Psoas muscle (tissue), 7 donors: ENCODE measurements at regions not wholly inside any gene's neighbourhood (a gene's known extent, or its start where the extent isn't known, plus 50 kb on each side); places are given as distances from the start of the nearest gene placed in this dataset.

Source experiments
- ATAC-seq, 4 donors: fragments of 200-7000 bp; cut with Tn5 transposase; one replicate each; pipeline ENCODE4 v1.9.1; 2020; ENCODE audit warnings: moderate library complexity in 3 of 4, mild to moderate bottlenecking in 2 of 4
- DNase-seq, 2 donors: peaks; one replicate each; pipeline ENCODE4 v3.0.0-alpha.2; 2020
- H3K27ac ChIP-seq: fragments of 200-600 bp; one replicate; pipeline ENCODE4 v1.8.0; 2022
- H3K27me3 ChIP-seq, 3 donors: fragments of 200-600 bp in 1 of 3; one replicate each; pipeline versions ENCODE4 v1.6.1 to v1.8.0; 2013 to 2022; ENCODE audit warnings: low read length in 2 of 3, mild to moderate bottlenecking in 2 of 3, moderate library complexity in 1 of 3; ENCODE audit not compliant: insufficient read depth in 3 of 3
- H3K36me3 ChIP-seq, 2 donors: fragments of 200-600 bp in 1 of 2; one replicate each; pipeline versions ENCODE4 v1.6.1 to v1.8.0; 2013 to 2022; ENCODE audit warnings: low read depth in 1 of 2, mild to moderate bottlenecking in 1 of 2, moderate library complexity in 1 of 2; ENCODE audit not compliant: insufficient read depth in 1 of 2
- H3K4me1 ChIP-seq: fragments of 200-600 bp; one replicate; pipeline ENCODE4 v1.8.0; 2022
- H3K4me3 ChIP-seq: fragments of 200-600 bp; one replicate; pipeline ENCODE4 v1.8.0; 2022; ENCODE audit warnings: mild to moderate bottlenecking
- H3K9me3 ChIP-seq: fragments of 200-600 bp; one replicate; pipeline ENCODE4 v1.8.0; 2022
- CTCF ChIP-seq: fragments of 200-600 bp; IDR thresholded peaks from one replicate; pipeline ENCODE4 v1.8.0; 2022; ENCODE audit warnings: antibody characterized with exemption
- WGBS, 3 donors: extraction: QIAGEN DNeasy Blood & Tissue Kit; methylation state at CpG; one replicate each; pipeline versions ENCODE4 v1.1.6 to v1.1.7; 2013; 5-methylcytosine and 5-hydroxymethylcytosine counted together
- intact Hi-C, 2 donors: fragments of 100-400 bp; cut with DNase I; formaldehyde crosslinking; loops; one replicate each; pipeline versions ENCODE4 v1.11.0 to v1.14.2; 2022
- donor health status: healthy with polysubstance abuse.
- donor health status: DM: no; HTN: no; CAD: no; lungs with moderate emphysema.
- donor health status: Bipolar disorder and iron deficiency.
- donor health status: healthy.
- donor health status: DM: yes; HTN: yes; CAD: no.
- donor health status: DM: no; HTN: no; CAD: no.
- donor health status: DM: yes; HTN: yes; CAD: no.

GRCh38 chr11:15867871-15868270 lies 488.5 kb downstream of the SOX6 start:
- H3K4me3 ChIP-seq, result no peak overlapping the region
- intact Hi-C loops, result no loop called here
- H3K27me3 ChIP-seq, result no peaks in the 10 kb centered on the region
- H3K27ac ChIP-seq, result no peak overlapping the region
- no peaks in the 10 kb centered on the region for H3K36me3 ChIP-seq
- no peak for TF ChIP-seq CTCF
- no peaks in the 10 kb centered on the region for H3K9me3 ChIP-seq
- DNase-seq (no peak), ATAC-seq (no peak)
- peaks cover 5% of the 10 kb centered on the region for H3K4me1 ChIP-seq

- no peak overlapping the region for H3K4me3 ChIP-seq
- no peak for ATAC-seq
- no peak for TF ChIP-seq CTCF
- intact Hi-C loops, result no loop called here
- H3K27ac ChIP-seq, result no peak overlapping the region
- DNase-seq, result no peak
- no peaks in the 10 kb centered on the region for H3K27me3 ChIP-seq
- no peaks in the 10 kb centered on the region for H3K9me3 ChIP-seq
- H3K36me3 ChIP-seq, result no peaks in the 10 kb centered on the region
- 74 to 77% (median 74%) methylated on average over 4 of the region's 4 CpGs for WGBS, 3 donors
- no peaks in the 10 kb centered on the region for H3K4me1 ChIP-seq
Observed at GRCh38 chr11:15870911-15871310, 485.4 kb downstream of the SOX6 start.

DNA sequence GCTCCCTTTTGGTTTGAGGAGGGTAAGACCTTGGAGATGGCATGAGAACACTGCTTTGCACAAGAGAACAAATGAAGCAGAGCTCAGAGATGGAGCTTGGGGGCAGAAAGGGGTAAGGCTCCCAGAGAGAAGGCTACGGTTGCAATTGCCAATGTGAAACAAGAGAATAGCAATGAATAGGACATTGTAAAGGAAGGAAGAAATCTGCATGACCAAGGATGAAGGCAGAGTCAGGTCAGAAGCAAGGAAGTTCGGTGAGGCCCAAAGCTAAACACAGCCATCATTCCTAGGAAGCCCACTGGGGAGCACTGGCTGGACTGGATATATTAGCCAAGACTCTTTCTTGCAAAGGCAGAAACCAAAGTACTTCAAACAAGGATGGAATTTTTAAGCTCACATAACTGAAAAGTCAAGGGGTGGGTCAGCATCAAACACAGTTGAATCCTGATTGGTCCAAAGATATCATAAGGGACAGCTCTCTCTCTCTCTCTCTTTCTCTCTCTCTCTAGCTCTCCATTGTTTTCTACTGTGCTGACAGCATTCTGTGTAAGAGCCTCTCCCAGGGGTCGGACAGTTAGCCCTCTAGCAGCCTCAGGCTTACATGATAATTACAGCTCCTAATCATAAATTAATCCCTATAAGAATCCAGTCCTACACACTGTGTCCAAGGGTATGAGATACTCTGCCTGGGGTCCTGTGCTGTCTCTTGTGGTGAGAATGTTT lies 484.3 kb downstream of the SOX6 start:
- ATAC-seq, result no peak

GRCh38 chr11:15873501-15873900 lies 482.8 kb downstream of the SOX6 start:
- TF ChIP-seq CTCF, result no peak
- no peak overlapping the region for H3K4me3 ChIP-seq
- ATAC-seq, result no peak

More for the DNA sequence above, 484.3 kb downstream of the SOX6 start:
- no peak for TF ChIP-seq CTCF
- no peak for DNase-seq
- 90 to 95% (median 91%) methylated on average over 3 of the region's 3 CpGs for WGBS, 3 donors
- Histone ChIP-seq H3K4me3 (no peak overlapping the region), H3K4me1 (no peaks in the 10 kb centered on the region), H3K36me3 (no peaks in the 10 kb centered on the region), H3K9me3 (no peaks in the 10 kb centered on the region), H3K27ac (no peak overlapping the region), H3K27me3 (no peaks in the 10 kb centered on the region)
- intact Hi-C loops, result no loop called here

DNA sequence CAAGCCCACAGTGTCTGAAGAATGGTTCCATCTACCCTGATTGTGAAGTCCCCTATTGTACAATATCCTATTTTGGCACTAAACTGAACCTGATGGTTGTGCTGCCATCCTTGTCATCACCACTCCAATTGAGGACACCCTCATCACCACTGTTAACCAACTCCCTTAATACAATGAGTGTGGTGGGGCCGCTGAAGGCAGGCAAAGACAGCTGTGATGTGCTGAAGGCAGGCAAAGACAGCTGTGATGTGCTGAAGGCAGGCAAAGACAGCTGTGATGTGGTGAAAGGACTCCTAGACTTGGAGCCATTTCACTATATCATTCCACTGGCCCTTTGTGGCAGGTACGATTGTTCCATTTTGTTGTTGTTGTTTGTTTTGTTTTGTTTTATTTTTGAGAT lies 481.6 kb downstream of the SOX6 start:
- no peaks in the 10 kb centered on the region for H3K27me3 ChIP-seq
- H3K4me3 ChIP-seq, result no peak overlapping the region
- H3K27ac ChIP-seq, result no peak overlapping the region
- DNase-seq (no peak), ATAC-seq (peak in 1 of 4 donors; percentile 57)
- H3K9me3 ChIP-seq, result no peaks in the 10 kb centered on the region
- WGBS, 3 donors, result 63 to 80% (median 77%) methylated on average over 2 of the region's 2 CpGs
- H3K4me1 ChIP-seq, result no peaks in the 10 kb centered on the region
- TF ChIP-seq CTCF, result no peak
- intact Hi-C loops, result no loop called here
- H3K36me3 ChIP-seq, result no peaks in the 10 kb centered on the region

More at GRCh38 chr11:15873501-15873900, 482.8 kb downstream of the SOX6 start:
- H3K27ac ChIP-seq, result no peak overlapping the region
- H3K36me3 ChIP-seq, result no peaks in the 10 kb centered on the region
- no peaks in the 10 kb centered on the region for H3K4me1 ChIP-seq
- no peak for DNase-seq
- no peaks in the 10 kb centered on the region for H3K27me3 ChIP-seq
- intact Hi-C loops, result no loop called here
- H3K9me3 ChIP-seq, result no peaks in the 10 kb centered on the region
- WGBS, 3 donors, result 80 to 93% (median 85%) methylated on average over 1 of the region's 1 CpG
